ENCODE measurements at regions not wholly inside any gene's neighbourhood (a gene's known extent, or its start where the extent isn't known, plus 50 kb on each side); places are given as distances from the start of the nearest gene placed in this dataset.
"Not testable (repeated sequence)": the region's sequence is repeated elsewhere in the genome, so short reads cannot be mapped to it uniquely, and the experiment has no call there.

DNA sequence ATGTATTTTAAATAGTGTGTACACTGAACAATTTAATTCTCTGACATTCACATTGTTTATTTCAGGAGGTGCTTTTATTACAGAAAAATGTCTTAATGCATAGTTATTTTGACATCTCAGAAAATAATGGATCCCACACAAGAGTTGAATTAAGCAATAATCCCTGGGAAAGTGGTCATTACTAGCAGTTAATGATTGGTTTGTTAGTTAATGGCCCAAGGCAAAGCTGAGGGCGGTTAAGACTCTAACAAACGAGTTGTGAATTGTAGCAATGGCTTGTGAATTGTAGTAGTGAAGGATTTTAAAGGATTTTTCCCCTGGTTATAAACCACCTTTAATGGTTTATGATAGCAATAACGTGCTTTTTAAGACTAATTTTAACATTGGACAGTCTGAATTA, 1316.0 kb upstream of the GJE1 start:
- no peaks in the 10 kb centered on the region; the same call in none of the 2 replicates for H3K9me3 ChIP-seq
- no peak for DNase-seq
- H3K4me3 ChIP-seq: no peak overlapping the region
- no peaks in the 10 kb centered on the region for H3K27me3 ChIP-seq
- H3K36me3 ChIP-seq: no peaks in the 10 kb centered on the region

GRCh38 chr6:140812636-140813035, 1320.1 kb upstream of the GJE1 start:
- Histone ChIP-seq H3K27me3 (no peaks in the 10 kb centered on the region), H3K36me3 (no peaks in the 10 kb centered on the region), H3K9me3 (no peaks in the 10 kb centered on the region; the same call in none of the 2 replicates), H3K4me3 (no peak overlapping the region)
- DNase-seq: no peak

DNA sequence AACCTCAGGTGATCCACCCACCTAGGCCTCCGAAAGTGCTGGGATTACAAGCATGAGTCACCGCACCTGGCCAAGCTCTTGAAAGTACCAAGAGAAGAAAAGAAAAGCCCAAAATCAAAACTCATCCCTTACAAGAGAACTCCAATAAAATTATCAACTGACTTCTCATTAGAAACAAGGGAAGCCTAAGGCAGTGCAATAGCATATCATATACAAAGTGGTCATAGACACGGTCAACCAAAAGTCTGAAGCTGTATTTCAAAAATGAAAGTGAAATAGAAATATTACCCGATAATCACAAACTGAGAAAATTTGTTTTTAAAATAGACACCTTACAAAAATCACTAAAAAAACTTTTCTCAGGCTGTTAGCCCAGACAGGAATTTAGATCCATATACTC, 1321.1 kb upstream of the GJE1 start:
- Histone ChIP-seq H3K9me3 (no peaks in the 10 kb centered on the region; the same call in 1 of the 2 replicates), H3K36me3 (no peaks in the 10 kb centered on the region), H3K27me3 (no peaks in the 10 kb centered on the region), H3K4me3 (peak overlapping the region; percentile 28)
- no peak for DNase-seq

DNA sequence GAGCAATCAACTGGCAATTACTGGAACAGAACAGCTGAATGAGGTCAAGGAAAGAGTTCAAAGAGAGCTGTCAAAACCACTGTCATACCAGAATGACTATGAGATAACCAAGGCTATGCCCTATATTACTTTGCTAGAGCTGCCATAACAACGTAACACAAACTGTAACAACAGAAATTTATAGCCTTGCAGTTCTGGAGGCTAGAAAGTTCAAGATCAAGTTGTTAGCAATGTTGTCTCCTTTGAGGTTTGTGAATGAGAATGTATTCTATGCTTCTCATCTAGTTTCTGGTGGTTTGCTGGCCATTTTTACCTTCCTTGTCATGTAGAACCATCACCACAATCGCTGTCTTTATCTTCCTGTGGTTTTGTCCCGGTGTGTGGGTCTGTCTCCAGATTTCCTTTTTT, 1323.0 kb upstream of the GJE1 start:
- DNase-seq: no peak
- Histone ChIP-seq H3K27me3 (no peaks in the 10 kb centered on the region), H3K9me3 (0 out of 2 replicates have a peak, but pooled peaks cover 2% of the 10 kb centered on the region), H3K4me3 (no peak overlapping the region), H3K36me3 (no peaks in the 10 kb centered on the region)

DNA sequence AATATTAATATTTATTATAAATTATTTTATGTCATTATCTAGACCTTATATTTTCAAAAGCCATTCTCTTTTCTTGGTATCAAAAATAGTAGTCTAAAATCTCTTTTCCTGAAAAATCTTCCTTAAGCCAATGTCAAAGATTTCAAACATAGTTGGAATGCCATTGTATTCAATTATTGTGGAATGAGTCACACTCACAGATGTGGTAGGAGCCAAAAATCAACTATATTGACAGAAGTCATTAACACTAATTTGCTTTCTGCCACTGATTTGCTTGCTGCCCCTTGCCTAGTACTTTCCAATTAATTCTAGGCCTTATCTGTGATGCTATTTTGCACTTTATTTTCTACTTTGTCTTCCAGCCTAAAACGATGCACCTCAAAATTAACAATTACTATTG, 1326.3 kb upstream of the GJE1 start:
- DNase-seq: no peak
- Histone ChIP-seq H3K4me3 (no peak overlapping the region), H3K27me3 (no peaks in the 10 kb centered on the region), H3K9me3 (0 out of 2 replicates have a peak, but pooled peaks cover 2% of the 10 kb centered on the region), H3K36me3 (no peaks in the 10 kb centered on the region)

GRCh38 chr6:140794544-140794943, 1338.2 kb upstream of the GJE1 start:
- peaks cover 6% of the 10 kb centered on the region for H3K9me3 ChIP-seq
- H3K4me3 ChIP-seq: no peak overlapping the region
- H3K36me3 ChIP-seq: no peaks in the 10 kb centered on the region
- no peaks in the 10 kb centered on the region for H3K27me3 ChIP-seq
- DNase-seq: no peak

DNA sequence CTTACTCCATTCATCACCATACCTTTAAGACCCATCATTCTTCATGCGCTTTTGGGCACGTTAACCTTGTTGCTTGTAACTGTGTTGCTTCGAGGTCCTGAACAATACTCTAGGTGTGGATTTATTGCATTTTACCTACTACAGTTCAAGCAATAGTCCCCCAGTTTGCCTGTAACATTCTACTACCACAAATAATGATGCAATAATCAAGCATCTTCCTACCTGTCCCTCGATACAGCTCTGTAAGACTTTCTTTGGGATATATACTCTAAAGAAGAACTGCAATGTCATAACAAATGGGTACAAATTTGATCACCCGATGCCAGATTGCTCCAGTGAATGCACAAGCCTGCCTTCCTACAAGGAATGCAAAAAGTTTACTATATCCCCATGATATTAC, 1342.6 kb upstream of the GJE1 start:
- DNase-seq: no peak
- H3K36me3 ChIP-seq: no peaks in the 10 kb centered on the region
- peaks cover 4% of the 10 kb centered on the region; the same call in 1 of the 2 replicates for H3K9me3 ChIP-seq
- H3K4me3 ChIP-seq: no peak overlapping the region
- H3K27me3 ChIP-seq: no peaks in the 10 kb centered on the region

GRCh38 chr6:140789466-140789865, 1343.3 kb upstream of the GJE1 start:
- H3K4me3 ChIP-seq: no peak overlapping the region
- peaks cover 4% of the 10 kb centered on the region; the same call in 1 of the 2 replicates for H3K9me3 ChIP-seq
- no peaks in the 10 kb centered on the region for H3K27me3 ChIP-seq
- no peak for DNase-seq
- no peaks in the 10 kb centered on the region for H3K36me3 ChIP-seq

DNA sequence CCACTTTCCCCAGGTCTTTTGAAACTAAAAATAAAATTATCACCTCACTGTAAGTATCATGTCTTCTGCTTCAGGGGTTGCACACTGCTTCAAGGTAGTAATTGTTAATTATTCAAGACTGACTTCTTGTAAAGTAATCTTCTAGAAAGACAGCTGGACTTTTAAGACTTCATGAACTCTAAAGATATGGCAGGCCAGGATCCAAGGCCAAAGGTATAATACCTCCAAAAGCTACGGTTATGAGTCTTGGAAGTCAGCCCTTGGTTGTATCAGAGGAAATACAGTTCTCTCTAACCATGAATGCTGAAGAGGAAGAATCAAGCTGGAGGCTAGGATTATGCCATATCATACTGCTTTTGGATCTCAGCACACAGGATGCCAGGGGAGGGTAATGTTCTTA, 1346.8 kb upstream of the GJE1 start:
- Histone ChIP-seq H3K36me3 (no peaks in the 10 kb centered on the region), H3K27me3 (no peaks in the 10 kb centered on the region)
- DNase-seq: no peak

DNA sequence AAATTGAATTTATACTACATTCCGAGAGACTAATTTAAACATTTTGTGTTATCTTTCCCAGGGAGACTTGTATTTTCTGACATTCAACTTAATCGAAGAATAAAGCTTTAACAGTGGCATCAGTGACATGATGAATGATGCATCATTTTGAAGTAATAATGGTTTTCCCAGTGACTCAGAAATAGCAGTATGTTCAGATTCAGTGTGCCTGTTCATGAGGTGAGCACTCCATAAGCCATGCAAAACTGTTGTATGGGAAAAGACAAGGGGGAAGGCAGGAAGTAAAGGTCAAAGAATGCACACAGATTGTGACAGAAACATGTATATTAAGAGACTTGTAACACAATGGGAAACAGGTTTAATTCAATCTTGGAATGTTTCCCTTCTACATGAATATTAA, 1348.2 kb upstream of the GJE1 start:
- Histone ChIP-seq H3K4me3 (no peak overlapping the region), H3K9me3 (no peaks in the 10 kb centered on the region), H3K27me3 (no peaks in the 10 kb centered on the region), H3K36me3 (no peaks in the 10 kb centered on the region)
- DNase-seq: no peak

More for the DNA sequence above, 1346.8 kb upstream of the GJE1 start:
- H3K4me3 ChIP-seq: no peak overlapping the region
- H3K9me3 ChIP-seq: no peaks in the 10 kb centered on the region

DNA sequence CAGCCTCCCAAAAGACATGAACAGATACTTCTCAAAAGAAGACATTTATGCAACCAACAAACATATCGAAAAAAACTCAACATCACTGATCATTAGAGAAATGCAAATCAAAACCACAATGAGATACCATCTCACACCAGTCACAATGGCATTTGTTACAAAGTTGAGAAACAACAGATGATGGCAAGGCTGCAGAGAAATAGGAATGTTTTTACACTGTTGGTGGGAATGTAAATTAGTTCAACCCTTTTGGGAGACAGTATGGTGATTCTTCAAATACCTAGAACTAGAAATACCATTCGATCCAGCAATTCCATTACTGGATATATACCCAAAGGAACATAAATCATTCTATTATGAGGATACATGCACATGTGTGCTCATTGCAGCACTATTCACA, 1349.2 kb upstream of the GJE1 start:
- H3K4me3 ChIP-seq, H3K9me3 ChIP-seq, H3K27me3 ChIP-seq, H3K36me3 ChIP-seq, DNase-seq: not testable (repeated sequence)

- Histone ChIP-seq H3K4me3 (no peak overlapping the region), H3K36me3 (no peaks in the 10 kb centered on the region), H3K9me3 (no peaks in the 10 kb centered on the region), H3K27me3 (no peaks in the 10 kb centered on the region)
- no peak for DNase-seq
These were observed 1349.8 kb upstream of the GJE1 start for GRCh38 chr6:140782941-140783340.

GRCh38 chr6:140779991-140780596, 1352.6 kb upstream of the GJE1 start:
- H3K36me3 ChIP-seq: no peaks in the 10 kb centered on the region
- DNase-seq: no peak
- no peaks in the 10 kb centered on the region for H3K27me3 ChIP-seq
- H3K9me3 ChIP-seq: no peaks in the 10 kb centered on the region
- H3K4me3 ChIP-seq: no peak overlapping the region

- Histone ChIP-seq H3K27me3 (no peaks in the 10 kb centered on the region), H3K9me3 (no peaks in the 10 kb centered on the region), H3K36me3 (no peaks in the 10 kb centered on the region), H3K4me3 (no peak overlapping the region)
- DNase-seq: no peak
These were observed 1353.4 kb upstream of the GJE1 start for GRCh38 chr6:140779341-140779740.

- no peak overlapping the region for H3K4me3 ChIP-seq
- H3K27me3 ChIP-seq: no peaks in the 10 kb centered on the region
- no peak for DNase-seq
- no peaks in the 10 kb centered on the region for H3K36me3 ChIP-seq
- H3K9me3 ChIP-seq: no peaks in the 10 kb centered on the region
These were observed 1354.9 kb upstream of the GJE1 start for GRCh38 chr6:140777780-140778179.

DNA sequence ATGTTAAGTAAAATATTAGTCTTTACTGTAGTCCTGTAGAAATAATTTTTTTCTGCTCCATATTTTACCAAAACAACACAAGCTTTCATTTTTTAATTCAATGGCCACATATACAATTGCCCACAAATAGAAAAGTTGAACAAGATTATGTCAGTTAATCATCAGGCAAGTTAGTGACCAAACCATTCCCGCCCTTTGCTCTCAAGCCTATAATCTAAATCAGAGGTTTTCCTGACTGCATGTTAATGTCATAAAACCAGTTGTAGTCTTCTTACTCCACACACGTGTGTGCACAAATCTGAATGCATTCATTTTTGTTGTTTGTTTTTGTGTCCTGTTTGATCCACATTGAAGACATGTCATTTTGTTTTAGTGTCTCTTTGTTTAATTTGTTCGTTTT, 1357.7 kb upstream of the GJE1 start:
- no peaks in the 10 kb centered on the region for H3K36me3 ChIP-seq
- H3K4me3 ChIP-seq: no peak overlapping the region
- peaks cover 7% of the 10 kb centered on the region; the same call in 1 of the 2 replicates for H3K9me3 ChIP-seq
- no peak for DNase-seq
- H3K27me3 ChIP-seq: no peaks in the 10 kb centered on the region

DNA sequence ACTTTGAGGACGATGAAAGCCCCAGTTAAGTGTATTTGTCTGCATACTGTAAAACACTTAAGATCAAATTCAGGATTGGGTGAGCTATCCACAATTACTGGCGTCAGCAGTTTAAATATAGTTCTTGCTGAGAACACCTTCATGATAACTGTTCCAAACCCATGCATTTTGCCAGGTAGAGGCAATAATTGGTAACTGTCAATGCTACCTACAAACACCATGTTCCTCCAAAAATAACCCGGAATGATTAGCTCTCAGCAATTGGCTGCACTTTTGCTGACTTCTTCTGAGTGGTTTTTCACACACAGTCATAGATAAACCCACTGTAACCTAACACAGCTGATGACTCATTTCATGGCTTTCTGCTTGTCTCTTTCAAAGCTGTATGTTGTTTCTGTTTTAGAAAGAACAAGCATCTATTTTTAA, 1358.6 kb upstream of the GJE1 start:
- peaks cover 9% of the 10 kb centered on the region for H3K9me3 ChIP-seq
- DNase-seq: peak; percentile 3
- H3K4me3 ChIP-seq: no peak overlapping the region
- H3K27me3 ChIP-seq: no peaks in the 10 kb centered on the region
- no peaks in the 10 kb centered on the region for H3K36me3 ChIP-seq

- DNase-seq: no peak
- Histone ChIP-seq H3K4me3 (no peak overlapping the region), H3K9me3 (peaks cover 15% of the 10 kb centered on the region), H3K27me3 (no peaks in the 10 kb centered on the region), H3K36me3 (no peaks in the 10 kb centered on the region)
These were observed 1359.4 kb upstream of the GJE1 start for GRCh38 chr6:140773276-140773675.
